Activated CD4-positive, alpha-beta T cell treated with anti-CD3 and anti-CD28 coated beads, Interleukin-2, amount 50 U/mL, for 1 hour (primary cell): ENCODE measurements at regions not wholly inside any gene's neighbourhood (a gene's known extent, or its start where the extent isn't known, plus 50 kb on each side); places are given as distances from the start of the nearest gene placed in this dataset.

Source experiments
- DNase-seq: peaks from one replicate; pipeline ENCODE4 v3.0.0-alpha.2; 2020

DNA sequence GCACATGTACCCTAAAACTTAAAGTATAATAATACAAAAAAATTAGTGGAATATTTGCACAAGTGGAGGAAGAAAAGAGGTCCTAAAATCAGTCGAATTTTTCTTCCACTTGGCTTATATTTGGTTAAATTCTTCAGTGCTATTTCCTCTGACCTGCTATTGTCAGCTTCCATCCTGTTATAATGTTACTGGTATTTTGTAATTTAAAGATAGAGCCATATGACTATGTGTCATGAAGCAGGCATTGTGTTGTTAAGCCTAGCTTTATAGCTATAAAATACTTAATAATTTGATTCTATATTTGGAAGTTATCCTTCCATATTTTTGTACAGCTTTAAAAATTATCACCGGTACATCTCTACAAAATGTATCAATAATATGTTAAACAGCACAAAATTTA lies 455.9 kb upstream of the MARCKS start:
- DNase-seq: no peak

DNA sequence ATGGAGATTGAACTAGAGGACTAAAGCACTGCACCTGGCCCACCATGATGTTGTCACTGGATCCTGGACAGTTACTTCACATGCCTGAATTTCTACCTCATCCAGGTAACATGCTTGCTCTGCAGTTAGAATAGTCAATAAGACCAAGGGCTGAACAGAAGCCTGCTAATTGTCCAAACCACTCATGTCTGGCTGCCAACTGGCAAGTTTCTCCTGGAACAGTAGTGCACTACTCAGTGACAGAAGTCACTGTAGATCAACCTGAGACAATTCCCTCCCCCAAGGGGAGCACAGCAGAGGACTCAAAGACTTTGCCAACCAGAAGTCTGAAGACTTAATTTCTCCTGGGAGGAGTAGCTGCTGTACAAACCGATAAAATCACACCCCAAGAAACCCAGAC lies 454.6 kb upstream of the MARCKS start:
- DNase-seq: no peak

DNA sequence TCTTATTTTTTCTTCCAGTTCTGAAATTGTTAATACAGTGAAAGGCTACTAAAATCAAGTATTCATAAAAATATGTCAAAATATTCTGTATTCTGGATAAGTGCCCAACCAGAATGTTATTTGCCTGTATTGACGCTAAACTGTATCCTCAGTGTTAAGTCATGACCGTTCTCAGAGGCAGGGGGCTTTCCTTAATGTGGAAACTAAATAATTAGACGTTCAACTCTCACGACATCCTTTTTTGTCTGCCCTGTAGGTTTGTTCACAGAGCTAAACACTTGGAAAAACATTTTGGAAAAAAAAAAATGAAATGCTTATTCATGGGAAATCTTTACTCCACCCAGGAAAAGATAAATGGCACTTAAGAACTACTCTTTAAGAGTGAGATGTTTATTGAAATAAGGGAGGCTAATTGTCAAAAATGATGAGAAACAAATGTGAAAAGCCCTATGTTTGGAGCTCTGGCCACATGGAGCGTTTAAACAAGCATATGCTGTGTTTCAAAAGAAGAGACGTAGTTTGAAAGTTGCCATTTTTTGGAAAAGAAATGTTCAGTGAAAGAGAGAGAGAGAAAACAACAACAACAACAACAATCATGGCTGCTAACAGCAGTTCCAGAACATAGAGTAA lies 453.1 kb upstream of the MARCKS start:
- no peak for DNase-seq

DNA sequence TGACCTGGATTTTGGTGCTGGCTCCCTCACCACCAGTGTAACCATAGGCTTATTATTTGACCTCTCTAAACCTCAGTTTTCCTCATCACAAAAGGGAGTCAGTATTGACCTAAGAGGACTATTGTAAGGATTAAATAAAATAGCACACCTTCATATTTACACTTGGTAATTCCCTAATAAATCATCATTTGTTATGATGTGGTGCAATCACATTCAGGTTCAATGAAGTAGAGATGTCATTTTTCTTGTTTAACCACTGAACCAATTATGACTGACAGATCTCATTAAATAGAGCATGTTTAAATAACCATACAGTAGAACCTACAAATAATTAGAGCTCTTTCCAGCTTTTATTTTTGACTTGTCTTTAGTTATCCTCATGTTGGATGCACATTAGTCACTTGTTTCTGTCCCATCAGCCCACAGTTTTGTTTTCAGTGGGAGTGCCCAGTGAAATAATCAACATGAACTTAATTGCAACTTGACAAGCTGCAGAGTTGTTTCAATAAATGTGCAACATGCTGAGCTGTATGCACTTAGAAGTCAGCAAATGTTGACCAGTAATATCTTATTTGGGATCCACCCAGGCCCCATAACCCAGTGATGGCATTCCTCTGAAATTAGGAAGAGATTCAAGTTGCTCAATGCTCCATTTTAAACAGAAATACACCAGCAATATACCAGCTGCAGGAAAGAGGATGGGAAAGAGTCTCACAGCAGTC lies 451.7 kb upstream of the MARCKS start:
- no peak for DNase-seq

DNA sequence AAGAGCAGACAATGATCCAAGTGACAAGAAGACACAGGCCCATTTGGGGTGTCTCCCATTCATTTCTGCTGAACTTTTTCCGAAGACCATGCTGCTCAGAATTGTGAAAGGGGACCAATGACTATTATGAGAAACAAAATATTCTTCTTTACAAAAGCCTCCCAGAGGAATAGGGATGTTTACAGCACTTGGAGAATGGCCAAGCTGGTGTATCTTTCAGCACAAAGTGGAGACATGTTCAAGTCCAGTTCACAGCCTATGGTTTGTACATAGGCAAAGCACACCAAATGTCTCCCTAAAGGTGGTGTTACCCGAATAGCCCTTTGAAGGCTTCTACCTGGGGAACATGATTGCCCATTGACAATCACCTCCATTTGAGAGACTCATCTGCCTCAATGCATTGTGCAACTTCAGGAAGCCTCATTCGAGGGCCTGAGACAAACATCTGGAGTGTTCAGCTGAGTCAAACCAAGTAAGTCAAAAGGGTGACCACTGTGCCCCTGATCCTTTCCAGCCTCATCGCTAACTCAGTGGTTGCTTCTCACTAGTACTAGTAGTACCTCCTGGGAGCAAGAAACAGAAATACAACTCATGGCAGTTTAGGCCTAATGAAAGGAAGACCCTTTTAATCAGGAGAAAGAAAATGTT lies 451.0 kb upstream of the MARCKS start:
- no peak for DNase-seq

DNA sequence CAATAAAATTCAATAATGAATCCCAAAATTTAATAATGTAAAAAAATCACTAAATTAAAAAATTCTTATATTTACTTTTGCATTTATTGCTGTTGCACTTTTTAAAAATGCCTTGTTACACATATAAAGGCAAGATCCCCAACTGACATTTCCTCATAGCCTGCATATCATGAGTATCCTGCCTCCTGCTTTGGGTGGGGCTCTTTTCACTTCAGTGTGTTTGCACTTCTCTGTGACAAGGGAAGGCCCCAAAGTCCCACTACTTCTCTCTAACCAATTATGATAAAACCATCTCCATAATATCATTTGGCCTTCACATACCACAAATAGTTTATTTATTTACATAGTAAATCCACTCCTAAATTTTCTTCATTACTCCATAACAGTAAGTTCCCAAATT lies 446.1 kb upstream of the MARCKS start:
- no peak for DNase-seq

DNA sequence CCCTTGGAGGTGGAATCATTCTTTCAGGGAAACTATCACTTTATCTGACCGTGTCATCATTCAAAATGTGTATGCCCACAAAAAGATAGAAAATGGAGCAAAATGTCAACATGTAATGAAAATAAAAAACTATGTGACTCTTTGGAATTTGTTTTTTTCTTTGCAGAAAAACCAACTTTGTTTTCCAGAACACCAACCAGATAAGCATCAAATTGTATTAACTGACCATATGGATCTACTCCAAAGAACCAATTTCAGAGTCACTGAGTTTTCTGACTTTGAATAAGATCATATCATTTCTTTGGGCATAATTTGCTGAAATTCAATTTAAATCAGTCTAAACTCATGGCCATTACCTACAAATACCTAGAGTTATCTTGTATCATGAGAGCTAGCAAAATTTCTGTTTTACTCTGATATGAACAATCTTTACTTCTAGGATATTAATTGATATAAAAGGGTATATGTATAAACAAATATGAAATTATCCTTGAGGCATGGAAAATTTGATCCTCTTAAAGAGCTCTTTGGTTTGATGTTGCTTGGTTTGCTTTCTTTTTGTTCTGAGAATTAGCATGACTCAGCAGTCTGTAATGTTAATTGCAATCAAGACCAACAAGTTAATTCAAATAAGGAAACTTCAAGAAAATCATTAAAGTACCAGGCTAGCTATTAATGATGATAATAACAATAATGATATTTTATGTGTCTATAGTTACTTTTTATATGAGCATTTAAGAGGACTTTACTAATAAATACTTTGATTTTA lies 444.4 kb upstream of the MARCKS start:
- DNase-seq: no peak

DNA sequence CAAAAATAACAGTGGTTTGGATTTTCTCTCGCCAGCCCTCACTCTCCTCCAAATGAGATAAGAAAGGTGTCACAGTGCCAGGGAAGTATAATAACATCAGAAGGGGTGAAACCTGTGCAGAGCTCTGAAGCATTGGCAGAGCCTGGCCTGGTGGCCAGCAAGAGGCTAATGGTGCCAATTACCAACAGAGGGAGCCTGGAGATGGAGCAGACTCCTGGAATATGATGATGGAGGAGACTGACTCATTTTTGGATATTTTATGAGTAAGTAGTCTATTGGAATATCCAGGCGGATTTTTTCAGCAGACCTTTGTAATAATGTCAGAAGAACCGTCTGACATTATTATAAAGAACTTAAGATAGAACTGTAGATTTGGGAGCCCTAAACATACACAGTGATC lies 442.6 kb upstream of the MARCKS start:
- no peak for DNase-seq

DNA sequence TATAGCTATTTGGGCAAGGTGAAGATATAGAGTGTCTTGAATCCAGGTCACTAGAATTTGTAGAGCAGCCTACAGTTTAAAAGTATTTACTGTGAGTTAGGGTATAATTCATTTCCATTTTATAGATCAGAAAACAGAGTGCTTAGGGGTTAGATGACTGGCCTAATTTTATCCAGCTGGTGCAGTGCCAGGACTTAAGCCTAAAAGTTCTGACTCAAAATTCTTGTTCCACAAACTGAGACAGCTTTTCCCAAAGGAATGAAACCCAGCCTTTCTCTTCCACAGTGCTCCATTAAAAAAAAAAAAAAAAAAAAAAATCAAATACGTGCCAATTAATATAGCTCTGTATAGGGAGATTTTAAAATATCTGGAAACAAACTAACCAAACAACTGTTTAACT lies 441.0 kb upstream of the MARCKS start:
- no peak for DNase-seq

DNA sequence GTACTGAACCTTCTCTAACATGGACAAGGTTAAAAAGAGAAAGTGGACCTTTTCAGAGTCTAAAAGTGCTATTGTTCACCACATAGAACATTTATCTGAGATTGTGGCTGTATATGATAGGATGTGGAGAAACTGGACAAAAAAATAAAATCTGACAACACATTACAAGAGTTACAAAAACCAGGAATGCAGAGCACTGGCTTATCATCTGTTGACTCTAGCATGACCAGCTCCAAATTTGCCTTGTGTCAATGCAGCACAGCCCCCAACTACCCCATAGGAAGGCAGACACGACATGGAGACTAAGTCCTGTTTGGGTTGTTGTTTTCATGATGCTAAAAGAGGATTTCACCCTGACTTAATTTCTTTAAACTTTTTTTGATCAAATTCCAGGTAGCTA lies 436.9 kb upstream of the MARCKS start:
- no peak for DNase-seq

DNA sequence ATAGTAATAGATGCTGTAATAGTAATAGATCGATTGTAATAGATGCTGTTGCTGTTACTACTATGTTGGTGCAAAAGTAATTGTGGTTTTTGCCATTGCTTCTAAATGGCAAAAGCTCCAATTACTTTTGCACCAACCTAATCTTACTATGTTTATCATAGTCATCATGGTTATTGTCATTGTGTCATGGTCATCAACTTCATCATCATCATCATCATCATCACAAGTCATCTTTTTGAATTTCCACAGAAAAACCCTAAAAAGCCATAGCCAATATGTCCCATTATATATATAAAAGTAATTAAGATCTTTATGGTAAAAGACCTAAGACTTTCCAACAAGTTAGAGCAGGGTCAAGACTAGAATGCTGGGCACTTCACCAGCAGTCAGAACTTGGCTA lies 435.1 kb upstream of the MARCKS start:
- DNase-seq: no peak

DNA sequence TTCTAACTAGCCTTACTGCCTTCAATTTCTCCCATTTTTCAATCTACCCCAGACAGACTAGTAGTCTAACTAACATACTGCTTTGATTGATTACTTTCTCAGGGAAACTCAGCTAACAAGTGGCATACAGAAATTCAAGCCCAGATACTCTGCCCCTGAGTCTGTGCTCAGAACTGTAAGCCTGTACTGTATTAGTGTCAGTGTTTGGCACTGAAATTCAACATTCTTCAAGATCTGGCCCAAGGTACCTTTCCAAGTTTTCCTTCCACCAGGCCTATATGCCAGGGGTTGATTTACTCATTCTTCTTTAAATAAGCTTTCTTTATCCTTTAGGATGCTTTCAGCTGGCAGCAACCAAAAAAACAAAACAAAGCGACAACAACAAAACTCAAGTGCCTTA lies 433.2 kb upstream of the MARCKS start:
- DNase-seq: no peak

DNA sequence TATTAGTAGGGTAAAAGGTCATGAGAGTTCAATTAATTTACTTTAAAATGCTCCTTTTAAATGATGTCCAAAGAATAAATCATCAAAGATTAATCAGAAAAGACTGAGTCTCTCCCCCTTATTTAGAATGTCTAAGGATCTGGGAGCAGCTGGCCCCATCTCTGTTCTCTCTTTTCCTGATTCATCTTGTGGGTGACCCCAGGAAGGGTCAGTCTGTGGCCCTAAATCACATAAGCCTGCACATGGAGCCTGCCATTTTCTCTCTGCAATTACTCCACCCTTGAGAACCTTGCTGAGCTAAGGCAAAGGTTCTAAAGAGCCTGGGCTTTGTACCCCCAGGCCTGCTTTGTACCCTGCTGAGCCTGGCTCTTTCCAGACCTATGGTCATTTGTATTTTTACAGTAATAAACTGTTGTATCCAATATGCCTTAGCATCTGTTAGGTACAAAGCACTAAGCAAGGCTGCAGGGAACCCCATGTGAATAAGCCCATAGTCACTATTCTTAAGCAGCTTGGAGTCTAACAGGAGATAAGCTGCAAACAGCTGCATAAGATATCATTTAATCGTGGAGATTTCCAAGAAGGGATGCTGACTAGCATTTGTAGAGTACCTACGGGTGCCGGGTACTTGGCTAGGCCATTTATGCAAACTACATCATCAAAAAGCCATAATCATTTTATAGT lies 431.0 kb upstream of the MARCKS start:
- no peak for DNase-seq

DNA sequence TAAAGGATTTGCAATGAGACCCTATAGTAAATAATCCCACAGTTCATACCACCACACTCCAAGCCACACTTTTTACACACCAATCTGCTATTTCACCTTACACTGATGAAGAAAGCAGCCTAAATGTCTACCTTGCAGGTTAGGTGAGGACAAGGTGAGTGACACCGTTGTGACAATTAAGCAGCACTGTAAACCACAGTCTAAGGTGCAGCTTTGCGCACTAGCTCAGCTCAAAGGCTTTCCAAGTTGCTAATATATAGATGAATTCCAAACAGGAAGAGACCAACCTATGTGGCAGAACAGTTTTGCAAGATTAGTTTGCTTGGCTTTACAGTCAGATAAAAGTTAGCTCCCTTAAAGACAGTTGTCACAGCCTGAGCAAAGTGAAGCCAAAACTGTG lies 429.5 kb upstream of the MARCKS start:
- no peak for DNase-seq

DNA sequence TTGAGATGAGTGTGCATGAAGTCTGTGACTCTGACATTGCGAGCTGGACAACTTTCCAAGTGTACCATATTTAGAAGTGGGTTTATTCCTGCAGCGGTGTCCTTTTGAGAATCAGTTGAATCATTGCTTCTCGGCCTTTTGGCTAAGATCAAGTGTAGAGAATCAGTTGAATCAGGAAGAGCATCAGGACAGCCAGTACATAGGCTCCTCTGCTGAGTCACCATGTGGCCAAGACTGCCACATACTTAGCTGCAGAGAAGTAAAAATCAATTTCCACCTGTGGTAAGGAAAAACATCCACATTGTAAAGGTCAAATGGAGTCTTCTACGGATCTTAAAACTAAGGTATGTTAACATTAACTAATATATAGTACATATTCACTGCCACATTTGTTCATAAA lies 428.4 kb upstream of the MARCKS start:
- no peak for DNase-seq

DNA sequence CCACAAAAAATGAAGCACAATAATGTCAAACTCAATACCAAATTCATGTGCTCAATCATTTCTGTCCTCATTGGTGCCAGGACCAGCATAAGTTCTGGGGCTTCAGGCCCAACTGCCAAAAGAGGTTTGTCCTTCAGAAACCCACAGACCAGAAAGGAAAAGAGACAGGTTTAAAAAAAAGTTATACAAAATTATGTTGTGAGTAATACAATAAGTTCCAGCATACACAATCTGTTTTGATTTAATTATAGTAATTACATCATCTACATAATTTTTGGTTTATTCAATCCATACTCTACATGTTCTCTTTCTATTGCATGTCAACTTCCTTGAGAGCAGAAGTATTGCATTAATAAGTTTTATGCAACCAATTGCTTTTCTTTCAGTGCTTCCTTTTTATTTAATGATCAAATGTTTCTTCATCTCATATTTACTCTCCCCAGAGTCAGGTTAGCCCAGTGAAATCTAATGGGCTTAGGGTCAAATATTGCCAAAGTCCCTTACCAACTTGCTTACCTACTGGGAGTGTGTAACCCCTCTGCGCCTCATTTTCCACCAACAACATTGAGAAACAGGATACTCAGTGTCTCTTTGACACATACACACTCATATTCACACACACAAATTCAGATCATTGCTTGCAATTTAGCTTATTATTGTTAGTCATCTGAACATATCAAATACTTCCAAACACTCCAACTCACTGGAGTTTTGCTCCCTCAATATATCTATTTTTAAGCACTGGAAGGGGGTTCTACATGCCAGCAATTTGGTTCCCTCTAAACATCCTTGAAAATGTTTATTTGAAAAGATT lies 424.4 kb upstream of the MARCKS start:
- DNase-seq: no peak

DNA sequence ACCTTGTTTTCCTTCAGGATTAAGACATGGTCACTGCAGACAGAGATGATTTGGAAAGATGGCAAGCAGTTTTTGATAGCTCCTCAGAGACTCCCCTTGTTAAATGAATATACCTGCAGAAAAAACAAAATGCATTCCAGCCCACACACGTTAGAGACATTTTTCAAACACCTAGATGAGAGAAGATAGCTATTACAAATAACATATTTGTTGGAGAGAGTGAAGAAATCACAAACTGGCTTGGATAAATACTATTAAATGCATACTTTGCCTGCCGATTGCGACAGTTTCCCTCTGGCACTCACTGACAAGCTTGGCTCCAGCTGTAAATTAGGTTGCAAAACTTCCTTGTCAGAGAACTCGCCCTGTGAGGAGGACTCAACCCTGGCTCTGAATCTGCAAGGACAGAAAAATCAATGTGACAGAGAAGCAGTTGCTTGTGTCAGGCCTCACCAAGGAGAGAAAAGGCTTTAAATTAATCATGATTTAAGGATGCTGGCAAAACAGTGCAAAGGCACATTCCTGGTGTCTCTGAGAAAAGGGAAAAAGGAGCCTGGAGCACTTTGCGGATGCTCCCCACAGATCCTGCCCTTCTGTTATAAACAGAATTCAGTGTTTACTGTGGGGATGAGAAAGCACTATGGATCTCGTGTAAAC lies 423.7 kb upstream of the MARCKS start:
- DNase-seq: no peak

DNA sequence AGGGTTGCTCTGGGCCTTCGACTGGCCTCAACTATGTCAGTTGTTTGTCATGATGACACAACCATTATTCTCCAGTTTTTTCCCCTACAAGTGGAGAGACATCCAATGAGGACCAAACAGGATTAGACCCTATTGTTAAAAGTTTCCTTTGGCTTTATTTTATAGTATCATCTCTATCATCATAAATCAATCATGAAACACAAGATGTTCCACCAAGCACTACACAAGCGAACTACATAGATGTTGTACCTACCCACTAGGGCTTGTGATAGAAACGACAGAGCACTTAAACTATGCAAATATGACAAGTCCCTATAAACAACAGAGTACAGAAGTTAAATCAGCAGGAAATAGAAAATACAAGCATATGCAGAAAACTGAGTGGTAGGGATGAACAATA lies 422.5 kb upstream of the MARCKS start:
- DNase-seq: no peak

DNA sequence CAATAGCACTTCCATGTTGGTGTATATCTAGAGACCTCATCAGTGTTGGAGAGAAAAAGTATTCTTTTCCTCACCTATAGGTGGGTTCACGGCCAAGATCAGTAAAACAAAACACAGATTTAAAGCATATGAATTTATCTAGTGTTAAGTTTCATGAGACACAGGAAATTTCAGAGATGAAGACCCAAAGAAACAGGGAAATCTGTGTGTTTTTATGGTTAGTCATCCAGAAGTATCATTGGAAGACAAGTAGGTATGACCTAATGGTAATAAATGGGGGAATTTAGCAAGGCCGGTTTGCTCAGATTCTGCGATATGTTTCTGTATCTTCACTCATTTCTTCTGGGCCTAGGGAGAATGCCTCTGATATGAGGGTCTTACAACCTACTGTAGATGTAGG lies 419.6 kb upstream of the MARCKS start:
- no peak for DNase-seq

DNA sequence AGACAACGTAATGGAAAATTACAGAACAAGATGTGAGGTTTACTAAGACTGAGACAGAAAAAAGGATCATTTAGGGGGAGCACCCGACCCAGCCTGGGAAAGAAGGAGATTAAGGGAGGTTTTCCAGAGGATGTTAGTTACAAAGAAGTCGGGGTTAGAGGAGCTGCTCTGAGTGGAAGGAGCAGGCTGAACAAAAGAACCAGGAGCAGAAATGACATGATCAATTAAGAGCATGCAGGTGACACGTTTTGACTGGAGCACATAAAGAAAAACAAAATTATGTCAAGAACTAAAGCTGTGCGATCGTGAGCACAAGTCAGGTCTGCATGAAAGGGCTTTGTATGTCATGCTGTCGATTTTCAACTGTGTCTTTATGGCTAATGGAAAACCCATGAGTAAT lies 417.3 kb upstream of the MARCKS start:
- no peak for DNase-seq

DNA sequence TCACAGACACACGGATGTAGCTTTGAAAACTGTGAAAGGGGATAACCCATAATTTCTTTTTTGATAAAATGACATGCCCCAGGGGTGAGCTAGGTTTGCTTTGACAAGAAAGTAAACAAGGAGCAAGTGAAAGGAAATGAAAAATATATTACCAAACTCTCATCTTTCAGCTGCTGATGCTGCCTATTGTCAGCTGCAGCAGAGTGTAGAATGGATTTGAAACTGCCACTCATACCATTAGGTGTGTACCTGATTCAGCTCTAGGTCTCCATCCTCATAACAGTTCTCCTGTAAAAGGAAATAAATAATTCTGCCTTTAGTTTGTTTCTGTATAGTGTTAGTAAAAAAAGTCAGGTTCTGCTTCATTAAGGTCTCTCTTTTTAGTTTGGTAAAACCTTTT lies 415.1 kb upstream of the MARCKS start:
- no peak for DNase-seq

DNA sequence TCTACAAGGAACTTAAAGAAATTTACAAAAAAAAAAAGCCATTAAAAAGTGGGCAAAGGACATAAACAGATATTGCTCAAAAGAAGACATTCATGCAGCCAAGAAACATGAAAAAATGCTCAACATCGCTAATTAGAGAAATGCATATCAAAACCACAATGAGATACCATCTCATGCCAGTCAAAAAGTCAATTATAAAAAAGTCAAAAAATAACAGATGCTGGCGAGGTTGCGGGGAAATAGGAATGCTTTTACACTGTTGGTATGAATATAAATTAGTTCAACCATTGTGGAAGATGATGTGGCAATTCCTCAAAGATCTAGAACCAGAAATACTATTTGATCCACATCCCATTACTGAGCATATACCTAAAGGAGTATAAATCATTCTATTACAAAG lies 411.9 kb upstream of the MARCKS start:
- no peak for DNase-seq
